MM.1S (cell line): ENCODE measurements at regions not wholly inside any gene's neighbourhood (a gene's known extent, or its start where the extent isn't known, plus 50 kb on each side); places are given as distances from the start of the nearest gene placed in this dataset.

ENCODE experiments used
- DNase-seq: peaks from one replicate; pipeline ENCODE4 v3.0.0-alpha.2; 2015
- H2AFZ ChIP-seq: fragments of 300-600 bp; sonication (generic); 2 replicates; pipeline ENCODE4 v1.6.0; 2016; ENCODE audit warnings: antibody characterized with exemption, low read length
- H3F3A ChIP-seq: fragments of 300-600 bp; sonication (generic); 2 replicates; pipeline ENCODE4 v1.6.1; 2016; ENCODE audit warnings: mild to moderate bottlenecking, antibody characterized with exemption, low read length, moderate library complexity, mixed read lengths; ENCODE audit not compliant: insufficient read depth
- H3K27ac ChIP-seq: fragments of 300-600 bp; sonication (generic); 2 replicates; pipeline ENCODE4 v1.5.1; 2016; ENCODE audit warnings: mild to moderate bottlenecking, low read length
- H3K27me3 ChIP-seq: fragments of 300-600 bp; sonication (generic); replicated peaks from 2 replicates; pipeline ENCODE4 v1.6.0; 2016; ENCODE audit warnings: low read length; ENCODE audit not compliant: insufficient read depth
- H3K36me3 ChIP-seq: fragments of 300-600 bp; sonication (generic); replicated peaks from 2 replicates; pipeline ENCODE4 v1.6.1; 2016; ENCODE audit warnings: mild to moderate bottlenecking, low read length, mixed read lengths; ENCODE audit not compliant: insufficient read depth
- H3K4me1 ChIP-seq: fragments of 300-600 bp; sonication (generic); 2 replicates; pipeline ENCODE4 v1.6.1; 2016; ENCODE audit warnings: low read length, mixed read lengths
- H3K4me2 ChIP-seq: fragments of 300-600 bp; sonication (generic); 2 replicates; pipeline ENCODE4 v1.6.0; 2016; ENCODE audit warnings: low read depth, low read length
- H3K4me3 ChIP-seq: fragments of 300-600 bp; sonication (generic); 2 replicates; pipeline ENCODE4 v1.5.1; 2016; ENCODE audit warnings: low read length, mixed read lengths
- H3K79me2 ChIP-seq: fragments of 300-600 bp; sonication (generic); 2 replicates; pipeline ENCODE4 v1.6.1; 2016; ENCODE audit warnings: mixed run types, low read length, mixed read lengths
- H3K9ac ChIP-seq: fragments of 300-600 bp; sonication (generic); 2 replicates; pipeline ENCODE4 v1.6.1; 2016; ENCODE audit warnings: low read length, mixed read lengths
- H3K9me2 ChIP-seq: fragments of 300-600 bp; sonication (generic); replicated peaks from 2 replicates; pipeline ENCODE4 v1.6.1; 2016; ENCODE audit warnings: mild to moderate bottlenecking, low read length, mixed read lengths; ENCODE audit not compliant: insufficient read depth
- H3K9me3 ChIP-seq: fragments of 300-600 bp; sonication (generic); replicated peaks from 2 replicates; pipeline ENCODE4 v1.6.1; 2016; ENCODE audit warnings: mild to moderate bottlenecking, low read length, mixed read lengths; ENCODE audit not compliant: insufficient read depth
- H4K20me1 ChIP-seq: fragments of 300-600 bp; sonication (generic); 2 replicates; pipeline ENCODE4 v1.6.1; 2016; ENCODE audit warnings: mild to moderate bottlenecking, low read length, moderate library complexity, mixed read lengths; ENCODE audit not compliant: insufficient read depth
- CTCF ChIP-seq: fragments of 300-600 bp; sonication (generic); IDR thresholded peaks from 2 replicates; pipeline ENCODE4 v1.5.1; 2016; ENCODE audit warnings: antibody characterized with exemption, low read length, mixed read lengths
- EZH2 ChIP-seq: fragments of 300-600 bp; sonication (generic); optimal IDR thresholded peaks from 2 replicates; pipeline ENCODE3; 2017; ENCODE audit warnings: low read depth, mild to moderate bottlenecking, antibody characterized with exemption, low read length, mixed read lengths
- EZH2phosphoT487 ChIP-seq: fragments of 300-600 bp; sonication (generic); IDR thresholded peaks from 2 replicates; pipeline ENCODE4 v1.6.1; 2018; ENCODE audit warnings: antibody characterized with exemption, low read length

GRCh38 chr14:53325176-53325806, 172.2 kb upstream of the DDHD1 start:
- no peak overlapping the region for H3K4me2 ChIP-seq
- no peak overlapping the region for H2AFZ ChIP-seq
- no peaks in the 10 kb centered on the region for H4K20me1 ChIP-seq
- no peak for DNase-seq
- H3K9me3 ChIP-seq, result no peaks in the 10 kb centered on the region
- no peaks in the 10 kb centered on the region for H3K27me3 ChIP-seq
- H3F3A ChIP-seq, result no peaks in the 10 kb centered on the region
- H3K4me3 ChIP-seq, result no peak overlapping the region
- no peaks in the 10 kb centered on the region for H3K4me1 ChIP-seq
- TF ChIP-seq EZH2phosphoT487 (no peak), CTCF (no peak), EZH2 (no peak)
- H3K79me2 ChIP-seq, result no peaks in the 10 kb centered on the region
- H3K27ac ChIP-seq, result no peak overlapping the region
- no peaks in the 10 kb centered on the region for H3K36me3 ChIP-seq
- H3K9me2 ChIP-seq, result no peaks in the 10 kb centered on the region
- H3K9ac ChIP-seq, result no peak overlapping the region

GRCh38 chr14:53316504-53316903, 163.4 kb upstream of the DDHD1 start:
- DNase-seq, result no peak
- no peak overlapping the region for H3K27ac ChIP-seq
- H3K9me3 ChIP-seq, result no peaks in the 10 kb centered on the region
- H4K20me1 ChIP-seq, result no peaks in the 10 kb centered on the region
- no peak for TF ChIP-seq EZH2
- TF ChIP-seq EZH2phosphoT487, result no peak
- TF ChIP-seq CTCF, result no peak
- H3K36me3 ChIP-seq, result no peaks in the 10 kb centered on the region
- no peak overlapping the region for H3K9ac ChIP-seq
- H3K79me2 ChIP-seq, result no peaks in the 10 kb centered on the region
- no peak overlapping the region for H3K4me3 ChIP-seq
- no peak overlapping the region for H2AFZ ChIP-seq
- H3F3A ChIP-seq, result no peaks in the 10 kb centered on the region
- H3K4me1 ChIP-seq, result no peaks in the 10 kb centered on the region
- H3K27me3 ChIP-seq, result no peaks in the 10 kb centered on the region
- no peaks in the 10 kb centered on the region for H3K9me2 ChIP-seq
- no peak overlapping the region for H3K4me2 ChIP-seq

- no peak for DNase-seq
- H3K4me2 ChIP-seq, result no peak overlapping the region
- H3K36me3 ChIP-seq, result no peaks in the 10 kb centered on the region
- H3K9me3 ChIP-seq, result no peaks in the 10 kb centered on the region
- H2AFZ ChIP-seq, result no peak overlapping the region
- H3K4me3 ChIP-seq, result no peak overlapping the region
- H3K9me2 ChIP-seq, result no peaks in the 10 kb centered on the region
- no peaks in the 10 kb centered on the region for H4K20me1 ChIP-seq
- no peak overlapping the region for H3K27ac ChIP-seq
- no peaks in the 10 kb centered on the region for H3K4me1 ChIP-seq
- H3K9ac ChIP-seq, result no peak overlapping the region
- H3F3A ChIP-seq, result no peaks in the 10 kb centered on the region
- H3K27me3 ChIP-seq, result no peaks in the 10 kb centered on the region
- H3K79me2 ChIP-seq, result no peaks in the 10 kb centered on the region
- no peak for TF ChIP-seq EZH2phosphoT487
- no peak for TF ChIP-seq EZH2
- TF ChIP-seq CTCF, result no peak
These were observed 157.3 kb upstream of the DDHD1 start for GRCh38 chr14:53310412-53310811.
